GM19455 (cell line): ENCODE measurements at regions not wholly inside any gene's neighbourhood (a gene's known extent, or its start where the extent isn't known, plus 50 kb on each side); places are given as distances from the start of the nearest gene placed in this dataset.
A peak's percentile ranks its signal among the peaks of the same experiment; 100 is the strongest.

Experiments used
- ATAC-seq: cut with Tn5 transposase; IDR thresholded peaks from one replicate; pipeline ENCODE4 v1.9.1; 2021; ENCODE audit not compliant: unreplicated experiment

GRCh38 chrX:140848800-140849199 is 139.2 kb downstream of the LINC00632 start:
- no peak for ATAC-seq

- ATAC-seq: no peak
These were observed 141.7 kb upstream of the SPANXB1 start for GRCh38 chrX:140860718-140861117.

GRCh38 chrX:140866446-140866845 is 135.9 kb upstream of the SPANXB1 start:
- ATAC-seq: no peak

- ATAC-seq: no peak
These were observed 89.8 kb upstream of the SPANXB1 start for GRCh38 chrX:140912606-140913005.

GRCh38 chrX:140913802-140914501 is 88.4 kb upstream of the SPANXB1 start:
- ATAC-seq: no peak

- no peak for ATAC-seq
These were observed 85.5 kb upstream of the SPANXB1 start for GRCh38 chrX:140916872-140917271.

- ATAC-seq: no peak
These were observed 84.9 kb upstream of the SPANXB1 start for GRCh38 chrX:140917354-140918115.

GRCh38 chrX:140918398-140919038 is 83.9 kb upstream of the SPANXB1 start:
- peak; percentile 69 for ATAC-seq

- no peak for ATAC-seq
These were observed 82.0 kb upstream of the SPANXB1 start for GRCh38 chrX:140920416-140920815.

- no peak for ATAC-seq
These were observed 79.3 kb upstream of the SPANXB1 start for GRCh38 chrX:140923118-140923517.

- ATAC-seq: no peak
These were observed 73.7 kb upstream of the SPANXB1 start for GRCh38 chrX:140928739-140929138.

- ATAC-seq: no peak
These were observed 69.4 kb upstream of the SPANXB1 start for GRCh38 chrX:140933016-140933415.

GRCh38 chrX:140933874-140934655 is 68.3 kb upstream of the SPANXB1 start:
- ATAC-seq: no peak

GRCh38 chrX:140943513-140943912 is 58.9 kb upstream of the SPANXB1 start:
- no peak for ATAC-seq

- no peak for ATAC-seq
These were observed 57.7 kb upstream of the SPANXB1 start for GRCh38 chrX:140944710-140945109.

- no peak for ATAC-seq
These were observed 53.6 kb upstream of the SPANXB1 start for GRCh38 chrX:140948827-140949226.

- ATAC-seq: no peak
These were observed 53.2 kb upstream of the SPANXB1 start for GRCh38 chrX:140949233-140949632.
